ENCODE measurements at regions not wholly inside any gene's neighbourhood (a gene's known extent, or its start where the extent isn't known, plus 50 kb on each side); places are given as distances from the start of the nearest gene placed in this dataset.
"Not testable (repeated sequence)": the region's sequence is repeated elsewhere in the genome, so short reads cannot be mapped to it uniquely, and the experiment has no call there.

DNA sequence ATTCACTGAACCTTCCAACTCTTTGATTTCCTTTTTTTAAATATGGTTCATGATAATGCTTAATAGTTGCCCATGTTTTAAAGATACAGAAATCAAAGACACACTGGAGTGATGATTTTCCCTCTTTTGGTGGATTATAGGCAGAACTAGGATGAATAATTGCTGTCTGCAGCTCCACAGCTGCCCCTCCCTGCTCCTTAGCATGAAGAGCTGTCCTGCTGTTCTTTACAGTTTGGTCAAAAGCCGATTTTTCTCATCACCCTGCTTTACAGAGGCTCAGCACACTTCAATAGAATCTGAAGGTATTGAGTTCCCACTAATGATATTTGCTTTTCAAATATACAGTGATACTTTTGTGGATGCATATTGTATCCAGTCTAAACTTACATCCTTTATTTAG, 202.6 kb downstream of the AASDHPPT start:
- no peak for DNase-seq

DNA sequence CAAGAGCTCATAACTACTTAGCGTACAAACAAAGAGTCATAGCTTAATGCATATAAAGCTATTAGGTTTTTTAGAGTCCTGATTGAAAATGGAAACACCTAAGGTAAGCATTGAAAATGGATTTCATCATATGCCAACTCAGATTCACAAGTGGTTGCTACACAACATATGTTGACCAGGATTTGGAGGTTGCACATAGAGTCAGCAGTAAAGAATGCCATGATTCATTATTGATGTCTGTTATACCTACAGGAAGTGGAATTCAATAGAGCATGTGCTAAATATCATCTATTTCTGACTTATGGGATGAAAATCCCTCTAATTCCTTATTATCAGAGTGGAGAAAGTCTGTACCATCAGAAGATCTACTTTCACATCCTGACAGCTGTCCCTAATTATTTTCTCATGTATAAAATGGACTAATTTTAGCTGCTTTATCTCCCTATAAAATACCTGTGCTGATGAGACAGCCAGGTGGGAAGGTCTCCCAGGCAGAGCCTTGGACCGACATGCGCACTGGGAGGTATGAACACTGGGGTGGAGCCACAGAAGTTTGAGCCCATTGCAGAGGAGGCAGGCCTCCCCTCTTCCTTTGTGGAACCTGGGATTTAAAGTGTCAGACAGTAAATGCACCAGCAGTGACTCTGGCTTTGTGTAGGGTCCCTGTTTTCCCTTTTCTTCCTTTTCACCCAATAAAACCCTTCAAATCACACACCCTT, 204.2 kb downstream of the AASDHPPT start:
- DNase-seq, result no peak

DNA sequence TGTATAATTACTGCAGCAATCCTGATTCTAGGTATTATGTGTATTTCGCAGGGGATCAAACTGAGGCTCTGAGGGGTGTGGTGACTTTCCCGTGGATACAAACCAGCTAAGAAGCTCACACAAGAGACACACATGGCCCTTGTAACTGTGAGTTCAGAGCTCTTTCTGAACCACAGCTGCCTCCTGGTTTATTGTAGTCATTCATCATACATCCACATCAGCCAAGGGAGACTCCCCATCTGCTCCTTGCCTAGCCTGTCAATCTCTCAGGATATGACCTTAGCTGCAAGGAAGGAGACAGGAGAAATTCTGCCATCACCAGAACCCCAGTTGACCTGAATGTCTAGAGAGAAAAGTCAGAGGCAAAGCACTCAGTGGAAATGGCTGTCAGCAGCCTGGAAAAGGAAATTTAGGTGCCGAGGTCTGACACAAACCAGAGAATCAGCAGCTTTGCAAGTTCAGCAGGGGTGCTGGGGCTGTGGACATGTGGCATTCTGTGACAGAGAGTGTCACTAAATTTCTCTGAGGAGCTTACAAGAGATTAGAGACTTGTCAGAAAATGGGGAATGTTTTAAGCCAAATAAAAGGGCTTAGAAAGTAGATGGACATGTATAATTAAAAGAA, 209.5 kb downstream of the AASDHPPT start:
- DNase-seq, result no peak

DNA sequence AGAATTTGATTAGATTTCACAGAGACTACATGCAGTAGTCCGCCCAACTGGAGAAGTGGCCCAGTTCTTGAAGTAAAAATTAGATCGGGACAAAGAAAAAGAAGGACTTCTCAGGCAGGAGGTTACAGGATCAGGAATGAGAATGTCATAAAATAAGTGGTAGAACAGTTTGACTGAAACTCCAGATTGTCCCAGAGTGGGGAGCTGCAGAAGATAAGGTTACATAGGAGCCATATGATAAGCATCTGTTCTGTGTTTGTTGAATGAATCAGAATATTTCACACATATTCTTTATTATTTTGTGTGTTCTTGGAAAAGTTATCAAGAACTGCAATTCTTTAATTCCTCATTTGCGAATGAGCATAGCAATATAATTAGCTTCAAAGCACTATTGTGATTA, 210.6 kb downstream of the AASDHPPT start:
- no peak for DNase-seq

DNA sequence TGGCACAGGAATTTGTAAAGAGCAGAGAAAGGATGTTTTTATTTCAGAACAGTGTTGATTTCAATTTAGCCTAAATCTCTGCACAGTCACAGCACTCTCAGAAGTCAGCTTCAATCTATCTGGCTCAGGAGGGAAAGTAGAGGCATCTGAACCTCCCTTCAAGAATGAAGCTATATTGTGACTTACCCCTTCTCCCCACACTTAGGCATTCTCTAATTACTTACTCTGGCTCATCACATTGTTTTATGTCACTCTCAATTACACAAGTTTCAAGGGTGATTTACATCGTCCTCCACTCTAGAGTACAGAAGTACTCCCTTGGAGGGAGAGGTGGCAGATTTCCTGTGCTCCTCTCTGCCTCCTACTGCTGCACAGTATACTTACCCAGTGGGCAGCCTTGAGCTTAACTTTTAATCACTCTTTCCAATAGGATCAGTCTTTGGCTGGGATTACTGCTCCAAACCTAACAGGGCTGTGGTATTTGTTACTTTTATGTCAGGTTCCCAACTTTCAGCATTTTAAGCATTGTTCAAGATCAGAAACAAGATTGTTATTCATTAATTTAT, 211.4 kb downstream of the AASDHPPT start:
- no peak for DNase-seq

DNA sequence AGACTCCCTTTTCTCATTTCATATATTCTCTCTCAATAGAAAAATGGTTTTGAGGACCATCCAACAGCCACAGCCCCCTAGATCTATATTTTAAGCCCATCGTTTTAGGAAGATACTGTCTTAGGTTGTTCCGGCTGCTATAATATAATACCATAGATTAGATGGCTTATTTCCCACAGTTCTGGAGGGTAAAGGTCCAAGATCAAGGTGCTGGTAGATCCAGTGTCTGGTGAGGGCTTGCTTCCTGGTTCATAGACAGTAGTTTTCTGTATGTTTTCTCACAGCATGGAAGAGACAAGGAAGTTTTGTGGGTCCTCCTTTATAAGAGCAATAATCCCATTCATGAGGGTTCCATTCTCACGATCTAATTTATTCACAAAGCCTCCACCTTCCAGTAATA, 215.1 kb downstream of the AASDHPPT start:
- no peak for DNase-seq

DNA sequence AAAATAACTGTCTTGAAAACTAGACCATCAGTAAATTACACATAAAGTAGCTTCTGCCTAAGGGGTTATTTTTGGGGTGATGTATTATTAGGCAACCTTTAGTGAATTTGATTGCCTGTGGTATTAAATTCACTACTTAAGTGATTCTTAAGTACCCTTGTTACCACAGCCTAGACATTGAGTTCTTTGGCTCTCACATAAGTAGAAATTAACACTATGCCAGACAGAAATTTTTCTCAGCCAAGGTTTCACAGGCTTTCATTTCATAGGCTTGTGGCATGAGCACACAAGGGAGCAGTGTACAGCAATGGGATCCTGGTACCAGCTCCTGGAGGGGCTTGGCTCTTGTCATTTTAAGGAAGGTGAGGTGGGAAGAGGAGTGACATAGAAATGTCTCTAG, 218.5 kb downstream of the AASDHPPT start:
- no peak for DNase-seq

DNA sequence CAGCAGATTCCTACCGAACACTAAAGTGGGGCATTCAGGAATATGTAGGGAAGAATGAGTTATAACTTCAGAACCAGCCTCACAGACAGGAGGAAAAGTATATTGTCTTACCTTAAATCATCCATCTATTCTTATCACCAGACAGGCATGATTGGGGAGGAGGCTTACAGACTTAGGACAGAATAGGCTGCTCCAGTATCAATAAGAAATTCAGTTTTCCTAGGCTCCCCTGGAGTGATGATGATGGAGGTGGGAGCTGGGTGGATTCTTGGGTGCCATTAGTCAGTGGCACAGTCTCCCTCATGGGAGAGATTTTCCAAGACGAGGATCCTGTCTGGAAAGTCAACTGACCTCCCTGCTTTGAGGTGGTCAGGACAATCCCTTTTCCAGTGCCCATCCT, 225.0 kb downstream of the AASDHPPT start:
- DNase-seq, result no peak

DNA sequence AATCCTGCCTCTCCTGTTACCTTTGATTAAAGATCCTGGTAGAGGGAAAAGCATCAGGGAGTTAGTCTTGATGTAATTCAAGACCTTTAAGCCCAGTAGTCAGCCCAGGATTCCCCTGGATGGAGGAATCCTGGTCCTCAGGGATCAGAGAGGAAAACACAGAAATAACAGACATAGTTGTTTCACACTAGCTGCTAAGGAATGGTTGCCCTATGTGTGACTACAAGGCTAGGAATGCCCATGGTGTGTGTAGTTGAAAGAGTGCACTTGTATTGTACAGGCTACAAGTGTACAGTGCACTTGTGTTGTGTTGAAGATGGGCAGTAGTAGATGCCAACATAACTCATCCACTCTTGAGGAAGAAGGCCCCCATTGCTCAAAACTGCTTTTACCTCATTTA, 226.8 kb downstream of the AASDHPPT start:
- no peak for DNase-seq

DNA sequence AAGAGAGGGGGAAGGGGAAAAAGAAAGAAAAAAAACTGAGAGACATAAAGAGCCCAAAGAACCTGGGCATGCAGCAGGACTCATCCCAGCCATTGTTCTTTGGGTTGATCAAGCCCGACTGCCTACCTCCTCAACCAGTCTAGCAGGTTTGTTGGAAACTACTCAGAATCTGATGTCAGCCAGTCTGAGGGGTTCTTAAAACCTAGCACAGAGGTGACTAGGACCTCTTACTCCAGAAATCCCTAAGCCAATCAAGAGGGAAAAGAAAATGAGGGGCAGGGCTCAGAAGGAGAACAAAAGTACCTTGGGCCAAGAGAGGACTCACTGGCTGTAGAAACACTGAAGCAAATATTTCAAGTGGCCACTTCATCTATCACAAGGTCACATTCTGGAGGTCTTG, 228.0 kb downstream of the AASDHPPT start:
- no peak for DNase-seq

DNA sequence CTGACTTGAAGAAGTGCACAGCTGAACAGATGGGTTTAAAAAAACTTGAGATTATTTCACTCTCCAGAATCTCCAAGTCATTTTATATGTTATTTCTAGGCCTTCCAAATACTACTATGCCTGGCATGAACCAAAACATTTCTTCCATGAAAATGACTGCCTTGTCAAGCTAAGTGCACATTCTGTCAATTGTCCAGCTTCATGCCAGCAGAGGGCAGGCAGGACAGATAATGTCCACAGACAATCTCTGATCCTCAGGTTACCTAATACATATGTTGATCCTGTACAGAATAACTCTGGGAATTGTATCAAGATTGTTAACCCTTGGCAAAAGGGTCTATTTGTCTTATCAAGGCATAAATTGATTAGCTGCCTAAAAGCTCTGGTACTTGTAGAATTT, 229.5 kb downstream of the AASDHPPT start:
- no peak for DNase-seq

DNA sequence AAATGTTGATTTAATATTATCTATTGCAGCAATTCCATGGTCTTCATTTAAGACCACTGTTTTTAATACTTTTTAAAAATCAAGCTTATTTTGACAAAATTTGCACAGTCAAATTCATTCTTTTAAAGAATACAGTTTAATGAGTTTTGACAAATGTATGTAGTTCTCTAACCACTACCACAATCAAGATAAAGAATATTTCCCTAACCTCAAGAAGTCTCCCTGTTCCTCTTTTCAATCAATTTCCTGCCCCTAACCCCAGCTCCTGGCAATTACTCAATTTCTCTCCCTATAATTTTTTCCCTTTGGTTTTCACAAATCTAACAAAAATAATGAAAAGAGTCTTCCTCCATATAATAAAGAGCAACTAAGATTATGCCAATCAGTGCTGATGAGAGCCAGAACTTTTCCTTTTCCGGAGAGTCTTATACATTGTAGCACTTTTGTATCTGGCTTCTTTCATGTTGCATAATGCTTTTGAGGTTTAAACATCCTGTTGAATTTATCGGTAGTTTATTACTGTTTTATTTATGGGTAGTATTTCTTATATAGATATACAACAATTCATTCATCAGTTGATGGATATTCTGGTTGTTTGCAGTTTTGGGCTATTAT, 231.7 kb downstream of the AASDHPPT start:
- DNase-seq, result no peak

DNA sequence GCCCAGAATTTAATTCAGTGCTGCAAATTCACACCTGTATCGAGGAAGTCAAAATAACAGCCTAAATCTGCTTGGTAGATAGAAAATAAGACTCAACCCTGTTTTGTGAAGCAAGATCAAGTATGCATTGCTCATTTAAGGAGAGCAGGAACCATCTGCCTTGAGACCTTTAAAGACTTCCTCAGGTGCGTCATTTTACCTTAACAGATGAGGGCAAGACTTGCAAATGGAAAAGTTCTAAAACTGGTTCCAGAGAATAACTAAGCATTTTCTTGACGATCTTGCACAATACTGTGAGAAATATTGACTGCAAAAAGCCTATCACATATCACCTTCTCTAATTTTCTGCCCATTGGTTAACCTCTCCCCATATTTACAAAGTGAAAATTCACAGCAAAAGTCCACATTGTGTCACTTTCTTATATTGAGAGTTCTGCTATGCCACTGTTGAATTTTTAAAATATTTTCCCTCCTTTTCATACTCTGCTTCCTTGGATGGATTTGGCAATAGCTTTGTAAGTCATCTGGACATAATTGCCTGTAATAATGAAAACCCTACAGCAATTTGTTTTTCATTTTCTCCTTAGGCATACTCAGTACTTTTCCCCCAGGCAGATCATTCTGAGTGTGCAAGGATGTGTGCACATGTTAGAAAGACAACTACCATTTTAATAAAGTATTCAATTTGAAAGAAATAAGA, 234.2 kb downstream of the AASDHPPT start:
- no peak for DNase-seq

DNA sequence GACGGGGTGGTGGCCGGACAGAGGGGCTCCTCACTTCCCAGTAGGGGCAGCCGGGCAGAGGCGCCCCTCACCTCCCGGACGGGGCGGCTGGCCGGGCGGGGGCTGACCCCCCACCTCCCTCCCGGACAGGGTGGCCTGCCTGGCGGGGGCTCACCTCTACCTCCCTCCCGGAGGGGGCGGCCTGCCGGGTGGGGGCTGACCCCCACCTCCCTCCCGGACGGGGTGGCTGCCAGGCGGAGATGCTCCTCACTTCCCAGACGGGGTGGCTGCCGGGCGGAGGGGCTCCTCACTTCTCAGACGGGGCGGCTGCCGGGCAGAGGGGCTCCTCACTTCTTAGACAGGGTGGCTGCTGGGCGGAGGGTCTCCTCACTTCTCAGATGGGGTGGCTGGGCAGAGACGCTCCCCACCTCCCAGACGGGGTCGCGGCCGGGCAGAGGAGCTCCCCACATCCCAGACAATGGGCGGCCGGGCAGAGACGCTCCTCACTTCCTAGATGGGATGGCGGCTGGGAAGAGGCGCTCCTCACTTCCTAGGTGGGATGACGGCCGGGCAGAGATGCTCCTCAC, 239.8 kb downstream of the AASDHPPT start:
- not testable (repeated sequence) for DNase-seq

DNA sequence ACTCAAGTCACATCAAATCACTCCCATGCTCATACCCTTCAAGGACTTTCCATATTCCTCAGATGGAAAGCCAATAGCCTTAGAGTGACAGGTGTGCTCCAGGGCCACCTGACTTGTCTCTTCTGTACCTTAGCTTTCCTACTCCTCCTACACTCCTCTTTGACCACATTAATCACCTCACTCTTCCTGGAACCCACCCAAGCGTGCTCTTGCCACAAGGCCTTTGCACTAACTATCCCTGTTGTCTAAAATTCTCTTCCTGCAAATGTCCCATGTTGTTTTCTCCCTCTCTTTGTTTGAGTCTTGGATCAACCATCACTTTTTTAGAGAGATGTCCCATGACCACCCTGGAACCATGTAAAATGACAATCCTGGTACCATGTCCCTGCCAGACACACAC, 244.1 kb downstream of the AASDHPPT start:
- DNase-seq, result no peak

DNA sequence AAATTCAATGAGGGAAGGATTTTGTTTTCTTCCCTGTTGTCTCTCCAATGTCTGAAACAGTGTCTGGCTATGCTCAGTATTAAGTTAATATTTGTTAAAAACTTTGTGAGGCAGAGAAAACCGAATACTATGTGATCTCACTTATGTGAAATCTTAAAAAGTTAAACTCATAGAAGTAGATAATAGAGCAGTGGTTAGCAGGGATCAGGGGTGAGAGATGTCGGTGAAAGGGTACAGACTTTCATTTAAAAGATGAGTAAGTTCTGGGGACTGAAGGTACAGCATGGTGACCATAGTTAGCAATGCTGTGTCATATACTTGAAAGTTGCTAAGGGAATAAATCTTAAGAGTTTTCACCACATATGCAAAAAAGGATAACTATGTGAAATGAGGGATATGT, 244.6 kb downstream of the AASDHPPT start:
- no peak for DNase-seq

DNA sequence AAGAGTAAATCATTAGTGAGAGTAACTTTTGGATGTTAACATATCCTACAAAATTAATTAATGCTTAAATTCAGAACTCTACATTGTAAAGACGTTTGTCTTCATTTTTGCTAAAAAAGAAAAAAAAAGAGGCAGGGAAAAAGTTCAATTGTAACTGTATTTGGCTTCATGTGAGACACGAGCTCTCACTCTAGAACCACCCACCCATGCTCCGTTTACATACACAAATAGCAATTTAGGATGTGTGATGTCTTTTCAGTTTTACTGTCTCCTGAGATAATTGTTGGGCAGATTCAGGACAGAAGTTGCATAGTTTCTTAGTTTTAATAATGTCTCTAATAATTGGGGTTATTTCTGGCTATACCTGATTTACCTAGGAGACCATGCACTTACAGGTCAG, 248.6 kb downstream of the AASDHPPT start:
- DNase-seq, result no peak

DNA sequence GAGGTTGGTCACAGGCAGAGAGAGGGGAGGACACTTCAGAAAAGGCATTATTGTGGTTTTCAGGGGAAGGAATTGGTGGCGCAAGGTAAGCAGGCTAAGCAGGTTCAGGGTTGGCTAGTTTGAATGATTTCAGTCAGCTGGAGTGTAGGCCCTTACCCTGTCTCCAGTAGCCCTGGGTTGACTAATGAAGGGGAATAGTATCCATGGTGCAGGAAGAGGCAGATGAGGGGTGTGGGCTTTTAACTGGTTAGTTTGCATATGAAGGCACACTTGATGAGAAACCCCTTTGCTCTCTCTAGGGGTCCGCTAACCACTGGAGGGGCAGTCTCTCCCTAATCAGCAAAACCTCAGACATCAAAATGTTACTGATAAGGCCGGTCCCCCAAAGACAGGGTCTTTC, 249.7 kb downstream of the AASDHPPT start:
- no peak for DNase-seq

DNA sequence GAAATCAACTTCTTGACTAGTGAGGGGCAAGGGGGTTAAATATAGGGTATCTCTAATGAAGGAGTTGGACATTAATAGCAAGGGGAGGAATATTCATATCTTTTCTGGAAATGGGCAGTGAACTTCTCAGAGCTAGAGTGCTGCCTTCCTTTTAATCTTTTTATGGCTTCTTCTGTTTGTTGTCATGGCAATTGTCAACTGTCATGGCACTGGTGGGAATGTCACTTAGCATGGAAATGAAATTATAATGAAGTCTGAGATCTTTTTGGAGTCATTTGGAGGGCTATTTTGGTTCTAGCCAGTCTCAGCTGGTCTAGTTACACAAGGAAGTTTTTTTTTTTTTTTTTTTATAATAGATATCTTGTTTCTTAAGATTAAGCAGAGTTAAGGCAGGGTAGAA, 250.2 kb downstream of the AASDHPPT start:
- no peak for DNase-seq

DNA sequence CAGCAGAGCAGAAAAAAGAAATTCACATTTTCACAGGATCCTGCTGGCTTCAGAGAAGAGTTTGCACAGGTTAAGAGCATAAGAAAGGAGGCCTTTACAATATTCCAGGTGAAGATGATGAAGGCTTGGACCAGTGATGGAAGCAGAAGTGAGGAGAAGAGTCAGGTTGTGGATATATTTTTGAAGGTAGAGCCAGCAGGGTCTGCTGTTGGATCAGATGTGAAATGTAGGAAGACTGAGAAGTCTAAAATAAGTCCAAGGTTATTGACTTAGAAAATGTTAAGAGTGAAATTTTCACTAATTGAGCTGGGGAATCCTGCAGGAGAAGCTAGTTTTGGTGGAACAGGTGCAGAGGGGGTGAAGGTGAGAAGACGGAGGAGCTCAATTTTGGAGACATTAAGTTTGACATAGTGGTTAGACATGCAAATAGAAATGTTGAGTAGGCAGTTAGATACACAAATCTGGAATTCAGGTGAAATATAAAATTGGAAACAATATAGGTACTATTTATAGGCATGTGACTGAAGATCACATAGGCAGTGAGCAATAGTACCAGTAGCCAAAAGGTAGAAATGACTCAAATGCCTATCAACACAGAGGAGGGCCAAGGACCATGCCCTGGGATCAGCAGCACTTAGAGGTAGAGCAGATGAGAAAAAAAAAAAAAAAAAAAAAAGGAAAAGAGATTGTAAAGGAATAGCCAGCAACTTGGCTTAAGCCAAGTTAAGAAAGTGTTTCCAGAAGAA, 252.0 kb downstream of the AASDHPPT start:
- DNase-seq, result no peak

DNA sequence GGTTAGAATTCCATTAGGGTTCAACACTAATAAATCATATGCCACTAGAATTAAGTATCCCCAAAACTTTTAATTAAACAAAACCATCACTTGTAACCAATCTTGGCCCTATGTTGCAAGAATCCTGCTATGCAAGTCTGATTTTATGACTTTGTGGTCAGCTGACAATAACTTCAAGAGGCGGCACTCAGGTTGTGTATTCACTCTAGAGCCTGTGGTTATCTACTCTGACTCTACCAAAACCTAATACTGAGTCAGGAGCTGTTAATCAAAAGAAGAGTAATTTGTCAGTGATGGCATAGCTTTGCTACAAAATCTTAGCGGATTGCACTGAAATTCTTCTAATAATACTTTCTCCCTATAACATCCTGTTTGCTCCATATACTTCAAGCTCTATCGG, 253.7 kb downstream of the AASDHPPT start:
- no peak for DNase-seq

DNA sequence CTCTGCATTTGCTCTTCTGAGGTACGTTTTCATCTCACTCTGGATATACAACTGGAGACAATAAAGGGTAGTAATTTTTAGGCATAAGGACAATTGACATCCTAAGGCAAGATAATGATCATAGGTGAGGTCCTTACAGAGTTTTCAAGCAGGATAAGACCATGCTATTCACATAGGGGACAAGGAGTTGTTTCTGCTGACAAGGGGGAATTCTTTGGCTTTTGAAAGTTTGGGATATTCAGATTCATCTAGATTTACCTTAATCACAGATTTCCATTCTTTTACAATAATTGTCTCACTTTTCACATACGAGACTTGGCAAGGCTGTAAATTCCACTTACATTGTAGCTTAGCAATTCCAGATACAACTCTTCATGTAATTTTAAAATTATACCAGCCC, 256.2 kb downstream of the AASDHPPT start:
- no peak for DNase-seq

DNA sequence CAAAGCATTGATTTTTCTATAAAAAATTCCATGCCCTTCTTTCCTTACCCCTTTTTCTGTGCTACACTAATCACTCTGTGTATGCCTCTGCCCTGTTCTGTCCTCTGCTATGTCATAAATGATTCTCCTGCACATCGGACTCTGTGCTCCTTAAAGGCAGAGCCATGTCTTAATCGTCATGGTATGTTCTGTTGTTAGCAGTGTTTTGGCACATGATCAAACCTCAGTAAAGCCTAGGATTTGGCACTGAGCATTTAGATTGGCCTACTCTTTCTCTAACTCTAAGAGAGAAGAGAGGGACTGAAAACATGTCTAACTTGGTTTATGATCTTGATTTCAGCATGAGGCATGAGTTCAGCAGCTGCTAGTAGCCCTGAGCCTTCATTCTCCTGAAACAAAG, 266.9 kb downstream of the AASDHPPT start:
- no peak for DNase-seq
